Suprapubic skin (tissue), 4 donors: ENCODE measurements at regions not wholly inside any gene's neighbourhood (a gene's known extent, or its start where the extent isn't known, plus 50 kb on each side); places are given as distances from the start of the nearest gene placed in this dataset.

ENCODE experiments used
- EP300 ChIP-seq: sonication (generic); formaldehyde crosslinking; IDR thresholded peaks from one replicate; pipeline ENCODE4 v1.6.1; 2017; ENCODE audit warnings: antibody characterized with exemption
- POLR2A ChIP-seq, 2 donors: fragments of 450-650 bp; IDR thresholded peaks; one replicate each; pipeline ENCODE4 v1.6.1; 2017; ENCODE audit warnings: antibody characterized with exemption in 2 of 2, mild to moderate bottlenecking in 2 of 2, moderate library complexity in 2 of 2
- POLR2AphosphoS5 ChIP-seq, 3 donors: sonication (generic); formaldehyde crosslinking; IDR thresholded peaks; one replicate each; pipeline ENCODE4 v1.6.1; 2017; ENCODE audit warnings: antibody characterized with exemption in 3 of 3
- TF ChIP-seq, protein P1 (sequence below), 2 donors: fragments of 200-600 bp in 1 of 2; fragments of 450-650 bp in 1 of 2; sonication (generic) in 1 of 2; IDR thresholded peaks; one replicate each; pipeline ENCODE4 v1.5.1; 2016 to 2019; ENCODE audit warnings: antibody characterized with exemption in 2 of 2, mild to moderate bottlenecking in 1 of 2, moderate library complexity in 1 of 2

- TF ChIP-seq, protein P1, sequence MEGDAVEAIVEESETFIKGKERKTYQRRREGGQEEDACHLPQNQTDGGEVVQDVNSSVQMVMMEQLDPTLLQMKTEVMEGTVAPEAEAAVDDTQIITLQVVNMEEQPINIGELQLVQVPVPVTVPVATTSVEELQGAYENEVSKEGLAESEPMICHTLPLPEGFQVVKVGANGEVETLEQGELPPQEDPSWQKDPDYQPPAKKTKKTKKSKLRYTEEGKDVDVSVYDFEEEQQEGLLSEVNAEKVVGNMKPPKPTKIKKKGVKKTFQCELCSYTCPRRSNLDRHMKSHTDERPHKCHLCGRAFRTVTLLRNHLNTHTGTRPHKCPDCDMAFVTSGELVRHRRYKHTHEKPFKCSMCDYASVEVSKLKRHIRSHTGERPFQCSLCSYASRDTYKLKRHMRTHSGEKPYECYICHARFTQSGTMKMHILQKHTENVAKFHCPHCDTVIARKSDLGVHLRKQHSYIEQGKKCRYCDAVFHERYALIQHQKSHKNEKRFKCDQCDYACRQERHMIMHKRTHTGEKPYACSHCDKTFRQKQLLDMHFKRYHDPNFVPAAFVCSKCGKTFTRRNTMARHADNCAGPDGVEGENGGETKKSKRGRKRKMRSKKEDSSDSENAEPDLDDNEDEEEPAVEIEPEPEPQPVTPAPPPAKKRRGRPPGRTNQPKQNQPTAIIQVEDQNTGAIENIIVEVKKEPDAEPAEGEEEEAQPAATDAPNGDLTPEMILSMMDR (IDR thresholded peaks at IDR 0.05) = no peak
- no peak for TF ChIP-seq POLR2A (IDR thresholded peaks at IDR 0.05)
- TF ChIP-seq POLR2AphosphoS5 (IDR thresholded peaks at IDR 0.05) = no peak
- TF ChIP-seq EP300 = no peak
These were observed 69.5 kb downstream of the FAM217A start for GRCh38 chr6:4009486-4009885.
